Subcutaneous abdominal adipose tissue (tissue), 5 donors: ENCODE measurements at regions not wholly inside any gene's neighbourhood (a gene's known extent, or its start where the extent isn't known, plus 50 kb on each side); places are given as distances from the start of the nearest gene placed in this dataset.

Experiments
- H3K27ac ChIP-seq: one replicate; pipeline ENCODE4 v1.7.0; 2013; ENCODE audit warnings: low read depth, mild to moderate bottlenecking, inconsistent platforms, low read length, moderate library complexity
- H3K27me3 ChIP-seq, 5 donors: one replicate each; pipeline ENCODE4 v1.7.0; 2013; ENCODE audit warnings: low read length in 5 of 5, inconsistent platforms in 1 of 5; ENCODE audit not compliant: control insufficient read depth in 5 of 5, insufficient read depth in 4 of 5
- H3K36me3 ChIP-seq, 5 donors: one replicate each; pipeline ENCODE4 v1.7.0; 2013; ENCODE audit warnings: low read length in 5 of 5; ENCODE audit not compliant: control insufficient read depth in 5 of 5, insufficient read depth in 5 of 5
- H3K4me1 ChIP-seq, 5 donors: one replicate each; pipeline ENCODE4 v1.7.0; 2013; ENCODE audit warnings: low read length in 5 of 5, mild to moderate bottlenecking in 3 of 5, moderate library complexity in 1 of 5; ENCODE audit not compliant: control insufficient read depth in 5 of 5, insufficient read depth in 5 of 5
- H3K4me3 ChIP-seq, 5 donors: one replicate each; pipeline ENCODE4 v1.7.0; 2013; ENCODE audit warnings: low read length in 5 of 5, low read depth in 1 of 5
- H3K9ac ChIP-seq, 5 donors: one replicate each; pipeline ENCODE4 v1.7.0; 2013; ENCODE audit warnings: low read length in 5 of 5, mild to moderate bottlenecking in 4 of 5, moderate library complexity in 3 of 5
- H3K9me3 ChIP-seq, 5 donors: one replicate each; pipeline ENCODE4 v1.7.0; 2013; ENCODE audit warnings: low read length in 5 of 5; ENCODE audit not compliant: control insufficient read depth in 5 of 5
- donor health status: healthy.
- donor health status: healthy.
- donor health status: healthy.
- donor health status: healthy.
- donor health status: healthy.

- Histone ChIP-seq H3K4me3 (no peak overlapping the region), H3K4me1 (no peaks in the 10 kb centered on the region), H3K9ac (no peak overlapping the region), H3K9me3 (no peaks in the 10 kb centered on the region), H3K27me3 (no peaks in the 10 kb centered on the region), H3K27ac (no peak overlapping the region), H3K36me3 (no peaks in the 10 kb centered on the region)
These were observed 59.3 kb downstream of the EBLN2 start for GRCh38 chr3:73120710-73121109.

GRCh38 chr3:73121669-73122331 lies 60.3 kb downstream of the EBLN2 start:
- Histone ChIP-seq H3K27me3 (no peaks in the 10 kb centered on the region), H3K9ac (no peak overlapping the region), H3K4me3 (no peak overlapping the region)

GRCh38 chr3:73134034-73134433 lies 72.6 kb downstream of the EBLN2 start:
- Histone ChIP-seq H3K27ac (no peak overlapping the region), H3K9me3 (peaks cover 0 to 19% (median 8%) of the 10 kb centered on the region in 5 donors), H3K36me3 (no peaks in the 10 kb centered on the region), H3K4me3 (no peak overlapping the region), H3K9ac (no peak overlapping the region), H3K4me1 (no peaks in the 10 kb centered on the region), H3K27me3 (no peaks in the 10 kb centered on the region)

More at GRCh38 chr3:73121669-73122331, 60.3 kb downstream of the EBLN2 start:
- Histone ChIP-seq H3K9me3 (no peaks in the 10 kb centered on the region), H3K4me1 (no peaks in the 10 kb centered on the region), H3K36me3 (no peaks in the 10 kb centered on the region), H3K27ac (no peak overlapping the region)

GRCh38 chr3:73136941-73137340 lies 75.5 kb downstream of the EBLN2 start:
- no peak overlapping the region for H3K27ac ChIP-seq
- H3K36me3 ChIP-seq: no peaks in the 10 kb centered on the region
- peaks cover 3 to 18% (median 17%) of the 10 kb centered on the region in 5 donors for H3K4me1 ChIP-seq
- no peak overlapping the region for H3K9ac ChIP-seq
- no peaks in the 10 kb centered on the region for H3K27me3 ChIP-seq
- no peak overlapping the region for H3K4me3 ChIP-seq
- H3K9me3 ChIP-seq: peaks cover 0 to 19% (median 8%) of the 10 kb centered on the region in 5 donors

GRCh38 chr3:73137736-73138403 lies 76.4 kb downstream of the EBLN2 start:
- H3K27ac ChIP-seq: no peak overlapping the region
- no peaks in the 10 kb centered on the region for H3K36me3 ChIP-seq
- H3K9ac ChIP-seq: no peak overlapping the region
- H3K9me3 ChIP-seq: peaks cover 0 to 14% (median 7%) of the 10 kb centered on the region in 5 donors
- no peak overlapping the region for H3K4me3 ChIP-seq
- peaks cover 3 to 23% (median 21%) of the 10 kb centered on the region in 5 donors for H3K4me1 ChIP-seq
- H3K27me3 ChIP-seq: no peaks in the 10 kb centered on the region

GRCh38 chr3:73140772-73141442 lies 79.4 kb downstream of the EBLN2 start:
- Histone ChIP-seq H3K27me3 (no peaks in the 10 kb centered on the region), H3K4me3 (peak overlapping the region in 3 of 5 donors; percentile 1 to 13 (median 2)), H3K9me3 (no peaks in the 10 kb centered on the region), H3K9ac (no peak overlapping the region), H3K36me3 (no peaks in the 10 kb centered on the region), H3K4me1 (peaks cover 3 to 36% (median 35%) of the 10 kb centered on the region in 5 donors), H3K27ac (peak overlapping the region; percentile 35)

- Histone ChIP-seq H3K9me3 (no peaks in the 10 kb centered on the region), H3K27me3 (no peaks in the 10 kb centered on the region), H3K4me3 (peak overlapping the region in 1 of 5 donors; percentile 2), H3K27ac (peak overlapping the region; percentile 35), H3K4me1 (peaks cover 3 to 36% (median 35%) of the 10 kb centered on the region in 5 donors), H3K36me3 (no peaks in the 10 kb centered on the region), H3K9ac (no peak overlapping the region)
These were observed 80.1 kb downstream of the EBLN2 start for GRCh38 chr3:73141525-73141924.

- H3K27ac ChIP-seq: no peak overlapping the region
- H3K9ac ChIP-seq: no peak overlapping the region
- H3K9me3 ChIP-seq: no peaks in the 10 kb centered on the region
- H3K4me3 ChIP-seq: no peak overlapping the region
- no peaks in the 10 kb centered on the region for H3K27me3 ChIP-seq
- no peaks in the 10 kb centered on the region for H3K36me3 ChIP-seq
- peaks cover 3 to 43% (median 35%) of the 10 kb centered on the region in 5 donors for H3K4me1 ChIP-seq
These were observed 81.9 kb downstream of the EBLN2 start for GRCh38 chr3:73143401-73143800.

- peaks cover 3 to 48% (median 36%) of the 10 kb centered on the region in 5 donors for H3K4me1 ChIP-seq
- H3K36me3 ChIP-seq: no peaks in the 10 kb centered on the region
- no peak overlapping the region for H3K4me3 ChIP-seq
- no peaks in the 10 kb centered on the region for H3K27me3 ChIP-seq
- no peak overlapping the region for H3K9ac ChIP-seq
- H3K27ac ChIP-seq: no peak overlapping the region
- H3K9me3 ChIP-seq: no peaks in the 10 kb centered on the region
These were observed 82.4 kb downstream of the EBLN2 start for GRCh38 chr3:73143821-73144237.

GRCh38 chr3:73144276-73144675 lies 82.8 kb downstream of the EBLN2 start:
- Histone ChIP-seq H3K36me3 (no peaks in the 10 kb centered on the region), H3K27me3 (no peaks in the 10 kb centered on the region), H3K9me3 (no peaks in the 10 kb centered on the region), H3K27ac (no peak overlapping the region), H3K4me3 (no peak overlapping the region), H3K4me1 (peaks cover 3 to 50% (median 38%) of the 10 kb centered on the region in 5 donors), H3K9ac (no peak overlapping the region)
